NCI-H748 treated with DMSO at 0.1 percent for 48 hours (cell line): ENCODE measurements at regions not wholly inside any gene's neighbourhood (a gene's known extent, or its start where the extent isn't known, plus 50 kb on each side); places are given as distances from the start of the nearest gene placed in this dataset.

Experiments
- DNase-seq: peaks from one replicate; lab custom pipeline; 2025; lab: John Stamatoyannopoulos, UW

DNA sequence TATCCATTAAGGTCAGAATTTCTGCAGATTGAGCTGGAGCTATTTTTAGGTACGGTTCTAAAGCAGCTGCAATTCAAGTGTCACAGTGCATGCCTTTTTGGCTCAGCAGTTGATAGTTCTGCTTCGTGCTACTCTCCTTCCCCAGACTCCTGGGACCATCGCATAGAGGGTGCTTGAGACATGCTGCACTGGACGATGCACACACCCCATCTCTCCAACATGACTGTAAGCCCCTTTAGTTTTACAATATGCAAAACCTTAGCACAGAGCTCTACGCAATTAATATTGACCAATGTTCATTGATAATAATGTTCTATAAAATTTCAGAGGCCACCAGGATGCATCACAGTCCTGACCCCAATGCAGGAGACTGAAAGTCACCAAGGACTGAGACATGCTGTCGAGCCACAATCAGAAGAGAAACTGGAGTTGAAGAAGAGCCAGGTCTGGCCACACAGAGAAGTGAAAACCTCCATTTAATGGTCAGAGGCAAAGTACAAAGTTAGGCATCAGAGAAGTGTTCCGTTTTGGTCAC, 120.9 kb upstream of the ZC3H12C start:
- no peak for DNase-seq

DNA sequence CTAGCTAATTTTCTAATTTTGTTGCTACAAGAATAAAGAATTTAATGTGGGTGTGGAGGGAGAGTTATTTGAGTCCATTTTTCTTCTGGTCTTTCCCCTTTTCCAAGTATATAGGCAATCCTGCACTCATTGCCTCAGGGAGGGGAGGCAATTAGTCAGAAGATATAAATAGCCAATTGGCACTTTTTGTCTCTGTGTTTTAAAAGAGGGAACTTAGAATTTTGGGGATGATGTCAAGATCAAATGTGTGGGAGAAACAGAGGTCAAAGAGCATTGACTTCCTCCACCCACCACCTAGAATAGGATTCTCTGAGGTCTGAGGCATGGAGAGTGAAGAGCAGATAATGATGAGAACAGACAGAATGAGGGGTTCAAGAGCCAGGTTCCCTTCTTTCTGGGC, 120.3 kb upstream of the ZC3H12C start:
- no peak for DNase-seq

DNA sequence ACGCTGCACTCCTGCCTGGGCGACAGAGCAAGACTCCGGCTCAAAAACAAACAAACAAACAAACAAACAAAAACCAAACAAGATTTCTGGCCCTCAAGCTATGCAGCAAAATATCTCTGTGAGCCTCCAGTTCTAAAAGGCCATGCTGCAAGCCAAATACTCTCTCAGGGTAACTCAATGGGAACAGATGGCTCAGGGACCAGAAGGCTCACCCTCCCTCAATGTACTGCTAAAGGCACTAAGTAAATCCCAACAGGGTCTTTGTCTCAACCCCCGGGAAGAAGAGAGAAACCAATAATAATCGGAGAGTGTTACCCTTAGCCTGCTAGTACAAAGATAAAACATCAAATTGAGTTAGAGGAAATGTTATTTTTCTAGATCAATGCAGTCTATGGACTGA, 119.7 kb upstream of the ZC3H12C start:
- DNase-seq: no peak

DNA sequence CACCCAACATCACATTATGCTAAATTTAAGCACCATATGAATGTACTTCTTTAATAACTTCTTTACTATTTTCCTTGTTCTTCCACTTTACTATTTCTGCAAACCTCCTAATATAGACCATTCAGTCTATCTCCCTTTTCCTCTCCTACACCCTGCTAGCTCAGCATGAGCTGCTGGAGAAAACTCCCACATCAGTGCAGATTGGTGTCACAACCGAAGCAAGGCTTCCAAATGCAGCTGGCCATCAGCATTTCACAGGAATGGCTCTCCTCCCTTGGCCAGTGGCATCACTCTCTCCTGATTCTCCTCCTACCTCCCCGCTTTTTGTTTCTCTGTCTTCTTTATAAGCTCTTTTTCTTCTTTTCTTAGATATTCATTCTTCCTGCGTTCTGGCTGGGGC, 118.7 kb upstream of the ZC3H12C start:
- no peak for DNase-seq

DNA sequence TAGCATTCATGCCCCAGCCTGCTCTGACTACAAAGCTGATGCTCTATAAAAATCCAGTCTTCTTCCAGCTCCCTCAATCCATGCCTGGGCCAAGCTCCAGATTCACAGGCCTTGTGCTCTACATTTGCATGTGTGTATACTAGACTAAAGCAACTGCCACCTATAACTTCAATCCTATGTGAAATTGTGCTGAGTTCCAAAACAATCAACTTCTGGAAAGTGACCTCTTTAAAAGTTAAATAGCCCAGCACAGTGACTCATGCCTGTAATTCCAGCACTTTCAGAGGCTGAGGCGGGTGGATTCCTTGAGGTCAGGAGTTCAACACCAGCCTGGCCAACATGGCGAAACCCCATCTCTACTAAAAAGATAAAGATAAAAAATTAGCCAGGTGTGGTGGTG, 114.3 kb upstream of the ZC3H12C start:
- no peak for DNase-seq

DNA sequence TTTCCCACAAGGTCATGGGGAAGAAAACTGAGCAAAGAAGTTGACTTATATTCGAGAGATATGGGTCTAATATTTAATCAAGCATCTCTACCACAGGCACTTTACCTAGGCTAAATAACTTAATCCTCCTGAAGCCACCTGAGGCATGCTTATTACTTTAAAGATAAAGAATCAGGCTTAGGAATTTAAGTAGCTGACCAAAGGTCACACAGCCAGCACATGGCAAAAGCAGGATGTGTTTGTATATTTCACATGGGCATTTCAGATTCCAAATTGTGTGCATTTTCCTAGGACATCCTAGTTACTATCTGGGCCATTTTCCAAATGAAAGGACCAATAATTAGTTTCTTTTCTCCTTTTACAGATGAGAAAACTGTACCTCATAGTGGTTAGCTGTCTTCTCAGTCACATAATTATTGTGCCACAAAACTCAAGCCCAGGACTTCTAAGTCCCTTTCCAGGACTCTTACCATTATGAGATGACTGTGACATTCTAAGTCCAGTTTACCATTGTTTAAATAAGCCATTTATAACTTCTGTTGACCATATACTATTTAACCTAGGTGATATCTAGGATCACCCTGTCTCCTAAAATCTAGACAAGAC, 112.1 kb upstream of the ZC3H12C start:
- no peak for DNase-seq

DNA sequence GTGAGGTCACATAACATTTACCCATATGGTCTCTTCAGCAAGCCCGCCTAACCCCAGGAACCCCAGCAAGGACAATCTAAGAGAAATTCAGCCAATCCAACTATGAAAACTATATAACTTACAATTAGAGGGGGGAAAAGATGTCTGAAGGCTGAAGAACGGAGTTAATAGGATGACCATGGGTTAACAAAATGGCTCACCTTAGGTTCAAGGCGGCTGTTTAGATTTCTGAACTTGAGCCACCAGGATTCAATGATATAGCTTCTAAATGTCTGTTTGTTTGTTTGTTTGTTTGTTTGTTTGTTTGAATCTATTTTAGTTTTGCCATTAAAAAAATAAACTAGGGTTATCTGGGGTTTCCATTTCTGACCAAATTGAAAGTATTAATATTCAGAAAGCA, 109.8 kb upstream of the ZC3H12C start:
- no peak for DNase-seq

DNA sequence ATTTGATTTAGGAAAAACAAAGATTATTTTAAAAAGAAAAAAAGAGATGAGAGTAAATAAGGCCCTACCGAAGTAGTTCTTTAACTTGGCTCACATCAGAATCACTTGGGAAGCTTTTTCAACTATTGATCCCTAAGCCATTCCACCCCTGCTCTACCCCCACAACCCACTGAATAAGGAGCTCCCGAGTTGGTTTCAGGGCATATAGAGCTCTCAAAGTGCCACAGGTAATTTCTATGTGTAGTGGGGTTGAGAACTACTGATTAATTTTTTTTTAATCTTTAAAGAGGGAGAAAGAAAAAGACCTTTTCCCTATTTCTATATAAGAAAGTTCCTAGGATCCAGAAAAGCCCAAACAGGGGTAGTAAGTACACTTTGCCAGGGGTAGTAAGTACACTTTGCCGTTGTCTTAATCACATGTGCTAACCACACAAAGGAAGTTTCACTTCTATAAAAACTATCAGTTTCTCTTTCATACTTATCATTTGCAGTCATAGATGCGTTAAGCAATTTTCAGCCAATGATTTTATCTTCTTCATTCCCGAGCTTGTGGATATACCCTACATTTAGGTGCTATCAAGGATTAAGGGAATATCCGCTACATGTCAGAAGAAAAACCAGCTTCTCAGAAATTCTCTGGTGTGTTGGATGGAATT, 108.4 kb upstream of the ZC3H12C start:
- no peak for DNase-seq

DNA sequence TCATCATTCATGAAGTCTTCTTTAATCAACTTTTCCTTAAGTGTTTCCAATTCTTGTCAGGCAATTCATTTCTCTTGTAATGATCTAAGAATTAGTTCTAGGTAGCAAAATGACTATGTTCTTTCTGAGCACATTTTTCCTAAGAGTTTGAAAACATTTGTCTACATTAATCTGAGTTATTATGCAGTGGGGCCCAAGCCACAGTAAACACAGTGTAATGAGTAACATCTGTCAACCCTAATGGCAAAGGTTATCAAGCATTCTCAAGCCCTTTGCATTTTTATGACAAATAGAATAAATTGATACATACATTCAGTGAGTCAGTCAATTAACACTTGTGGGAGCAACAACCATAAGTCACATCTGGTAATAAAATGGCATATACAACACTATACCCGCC, 106.7 kb upstream of the ZC3H12C start:
- no peak for DNase-seq

DNA sequence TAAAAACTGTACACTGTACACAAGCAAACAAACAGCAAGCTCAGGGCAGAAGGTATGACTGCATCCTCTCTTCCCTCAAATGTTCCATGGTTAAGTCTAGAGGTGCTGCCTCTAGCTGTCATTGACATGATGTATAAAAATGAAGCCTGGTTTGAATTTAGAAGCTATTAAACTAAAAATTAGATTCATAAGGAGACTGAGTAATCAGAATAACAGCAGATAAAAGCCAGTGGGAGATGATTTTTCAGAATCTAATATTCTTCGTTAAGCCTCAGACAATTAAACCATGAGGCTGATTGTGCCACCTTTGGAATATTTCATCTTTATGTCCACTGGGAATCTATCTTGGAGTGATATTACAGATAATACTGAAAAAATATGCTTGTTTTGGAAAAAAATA, 101.4 kb upstream of the ZC3H12C start:
- no peak for DNase-seq

DNA sequence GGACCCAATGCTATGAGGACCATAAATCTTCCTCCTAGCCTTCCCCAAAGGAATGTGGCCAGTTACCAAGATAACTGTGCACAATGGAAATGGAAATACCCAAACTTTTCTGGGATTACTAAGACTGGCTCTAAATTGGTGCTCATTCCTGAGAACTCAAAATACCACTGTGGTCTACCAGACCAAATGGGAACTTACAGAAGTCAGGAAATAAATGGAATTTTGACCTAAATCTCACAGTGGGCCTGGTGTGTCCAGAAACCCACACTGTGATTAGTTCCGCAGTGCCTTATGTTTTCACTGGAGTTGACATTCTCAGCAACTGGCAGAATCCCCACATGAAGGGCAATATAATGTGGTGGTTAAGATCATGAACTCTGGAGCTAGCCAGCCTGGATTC, 99.4 kb upstream of the ZC3H12C start:
- DNase-seq: no peak

DNA sequence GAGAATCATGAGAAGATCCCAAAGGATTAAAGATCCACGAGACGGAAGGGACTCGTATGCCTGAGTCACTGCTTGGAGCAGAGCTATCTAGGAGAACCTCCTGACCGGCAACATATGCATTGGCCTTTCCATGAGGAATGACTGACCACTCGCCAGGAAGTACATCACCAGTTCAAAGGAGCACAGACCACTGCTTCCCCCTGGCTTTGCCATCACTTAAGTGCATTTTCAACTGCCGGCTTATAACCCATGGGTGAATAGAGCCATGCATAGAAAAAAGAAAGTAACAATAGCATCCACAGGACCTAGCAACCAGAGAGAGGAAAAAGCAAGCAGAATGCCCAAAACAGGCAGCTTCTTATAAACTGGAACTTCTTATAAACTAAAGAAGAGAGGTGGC, 98.3 kb upstream of the ZC3H12C start:
- no peak for DNase-seq

DNA sequence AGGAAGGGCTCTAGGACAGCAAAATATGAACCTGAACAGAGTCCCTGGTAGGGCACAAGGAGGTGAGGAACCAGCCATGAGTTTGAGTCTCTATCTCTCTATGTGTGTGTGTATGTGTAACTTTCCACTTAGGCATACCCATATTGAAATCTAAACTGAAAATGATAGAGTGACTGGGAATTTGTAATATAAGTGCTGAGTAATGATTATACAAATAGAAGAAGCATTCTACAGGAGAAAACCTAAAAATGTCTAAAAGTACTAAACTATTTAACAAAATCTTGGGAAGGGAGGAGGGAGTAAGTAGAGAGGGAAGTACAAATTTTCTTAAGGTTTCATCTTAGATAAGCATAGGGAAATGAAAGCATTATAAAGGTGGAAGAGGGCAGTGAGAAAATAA, 97.1 kb upstream of the ZC3H12C start:
- no peak for DNase-seq

DNA sequence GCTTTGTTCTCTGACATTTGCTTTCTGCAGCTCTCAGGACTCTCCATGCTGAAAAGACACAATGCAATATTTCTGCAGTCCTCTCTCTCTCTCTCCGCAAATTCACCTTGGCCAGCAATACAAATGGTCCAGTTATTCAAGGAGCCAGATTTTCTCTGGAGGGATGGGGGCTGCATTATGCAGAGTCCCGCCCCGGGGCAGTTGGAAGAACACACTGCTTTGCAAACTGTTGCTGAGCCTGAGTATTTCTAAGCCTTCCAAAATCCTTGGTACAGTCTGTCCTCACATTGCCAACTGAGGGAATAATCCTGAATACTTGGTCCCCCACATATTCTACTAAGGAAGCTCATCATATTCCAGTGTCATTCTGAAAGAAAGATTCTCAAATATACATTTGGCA, 94.3 kb upstream of the ZC3H12C start:
- no peak for DNase-seq

DNA sequence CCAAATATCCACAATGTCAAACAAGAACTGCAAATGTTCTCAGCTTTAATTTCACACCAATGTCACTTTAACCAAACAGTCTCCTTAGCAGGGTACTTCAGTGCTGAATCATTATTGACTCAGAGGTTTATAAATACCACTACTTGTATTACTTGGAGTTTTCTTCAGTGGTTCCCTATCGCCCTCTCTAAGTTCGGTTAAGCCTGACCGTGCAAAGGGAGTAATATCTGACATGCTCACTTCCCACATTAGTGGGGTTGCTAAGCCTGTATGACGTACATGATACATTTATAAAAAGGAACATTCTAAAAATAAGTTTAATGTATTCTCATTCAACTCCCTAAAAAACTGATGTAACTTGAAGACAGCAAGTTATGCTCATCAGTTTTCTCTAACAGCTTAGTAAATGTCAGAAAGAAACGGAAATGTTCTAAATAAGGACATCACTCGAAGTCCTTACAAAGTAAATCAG, 93.1 kb upstream of the ZC3H12C start:
- no peak for DNase-seq

DNA sequence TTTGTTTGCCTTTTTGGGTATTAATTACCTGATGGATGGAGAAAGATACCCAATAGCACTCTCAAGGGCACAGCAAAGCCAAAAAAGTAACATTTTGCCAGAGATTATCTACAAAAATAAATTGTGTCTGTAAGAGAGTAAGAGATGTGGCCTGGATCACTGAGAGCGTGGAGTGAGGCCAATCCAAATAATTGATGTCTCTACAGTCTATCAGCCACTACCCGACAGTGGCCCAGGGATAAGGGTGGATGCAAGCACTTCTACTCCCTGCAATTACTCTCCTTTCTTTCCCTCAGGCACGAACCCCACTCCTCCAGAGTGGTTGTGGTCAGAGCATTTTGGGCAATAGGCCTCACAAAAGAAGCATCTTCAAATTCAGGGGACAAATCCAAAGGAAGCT, 92.3 kb upstream of the ZC3H12C start:
- no peak for DNase-seq

DNA sequence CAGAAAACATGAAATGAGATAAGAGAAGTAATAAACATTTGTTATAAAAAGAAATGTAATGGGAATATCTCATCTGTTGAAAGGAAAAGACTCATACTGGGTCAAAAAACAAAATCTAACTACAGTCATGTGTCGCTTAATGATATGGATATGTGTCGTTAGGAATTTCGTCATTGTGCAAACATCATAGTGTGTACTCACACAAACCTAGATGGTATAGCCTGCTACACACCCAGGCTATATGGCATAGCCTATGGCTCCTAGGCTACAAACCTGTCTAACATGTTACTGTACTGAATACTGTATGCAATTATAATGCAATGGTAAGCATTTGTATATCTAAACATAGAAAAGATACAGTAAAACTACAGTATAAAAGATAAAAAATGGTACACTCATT, 89.8 kb upstream of the ZC3H12C start:
- no peak for DNase-seq

DNA sequence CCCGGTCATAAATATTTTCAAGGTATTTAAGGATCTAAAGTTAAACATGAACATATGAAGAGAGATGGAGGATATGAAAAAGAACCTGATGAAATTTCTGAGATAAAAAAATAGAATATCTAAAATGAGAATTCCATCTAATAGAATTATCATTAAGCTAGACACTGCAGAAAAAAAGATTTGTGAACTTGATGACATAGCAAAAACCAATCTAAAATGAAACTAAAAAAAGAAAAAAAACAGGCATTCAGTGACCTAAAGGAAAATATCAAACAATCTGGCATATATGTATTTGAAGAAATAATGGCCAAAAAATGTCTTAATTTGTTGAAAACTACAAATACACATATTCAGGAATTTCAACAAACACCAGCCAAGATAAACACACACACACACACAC, 81.6 kb upstream of the ZC3H12C start:
- DNase-seq: no peak

DNA sequence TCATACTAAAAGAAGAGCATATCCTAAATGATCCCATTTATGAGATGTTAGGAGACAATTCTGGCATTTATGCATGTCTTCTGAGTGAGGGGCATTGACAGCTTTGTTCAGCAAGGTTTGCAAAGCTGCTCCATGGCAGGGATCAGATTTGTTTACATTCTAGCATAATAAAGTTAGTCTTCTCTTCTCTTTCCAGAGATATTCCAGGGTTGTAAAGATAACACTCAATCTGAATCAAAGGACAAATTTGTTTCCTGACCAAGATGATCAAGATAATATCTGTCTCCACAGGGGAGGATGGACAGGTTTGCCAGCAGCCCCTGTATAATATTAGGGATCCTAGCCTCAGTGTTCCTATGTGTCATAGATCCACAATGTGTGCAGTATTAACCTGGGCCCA, 77.5 kb upstream of the ZC3H12C start:
- DNase-seq: no peak

DNA sequence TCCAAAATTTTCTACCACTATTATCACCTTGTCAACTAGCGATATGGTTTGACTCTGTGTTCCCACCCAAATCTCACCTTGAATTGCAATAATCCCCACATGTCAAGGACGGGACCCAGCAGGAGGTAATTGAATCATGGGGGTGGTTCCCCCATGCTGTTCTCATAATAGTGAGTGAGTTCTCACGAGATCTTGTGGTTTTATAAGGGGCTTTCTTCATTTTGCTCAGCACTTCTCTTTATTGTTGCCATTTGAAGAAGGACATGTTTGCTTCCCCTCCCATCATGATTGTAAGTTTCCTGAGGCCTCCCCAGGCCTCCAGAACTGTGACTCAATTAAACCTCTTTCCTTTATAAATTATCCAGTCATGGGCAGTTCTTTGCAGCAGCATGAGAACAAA, 73.5 kb upstream of the ZC3H12C start:
- DNase-seq: no peak

DNA sequence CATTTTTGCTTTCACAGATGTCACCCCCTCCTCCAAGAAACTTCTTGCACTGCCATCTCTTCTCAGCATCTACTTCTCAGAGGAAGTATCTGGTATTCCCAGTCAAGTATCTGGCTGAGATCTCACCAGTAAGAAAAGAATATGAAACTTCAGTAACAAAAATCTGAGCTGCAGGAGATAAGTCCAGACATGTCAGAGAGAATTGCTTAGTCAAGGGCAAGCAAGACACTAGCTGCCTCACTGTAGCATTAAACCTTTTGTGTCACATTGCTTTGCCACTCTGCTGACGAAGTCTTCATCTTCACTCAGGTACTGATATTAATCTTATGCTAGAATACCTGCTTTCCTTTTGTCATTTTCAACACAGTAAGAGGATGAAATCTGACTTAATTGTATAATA, 70.6 kb upstream of the ZC3H12C start:
- DNase-seq: no peak

DNA sequence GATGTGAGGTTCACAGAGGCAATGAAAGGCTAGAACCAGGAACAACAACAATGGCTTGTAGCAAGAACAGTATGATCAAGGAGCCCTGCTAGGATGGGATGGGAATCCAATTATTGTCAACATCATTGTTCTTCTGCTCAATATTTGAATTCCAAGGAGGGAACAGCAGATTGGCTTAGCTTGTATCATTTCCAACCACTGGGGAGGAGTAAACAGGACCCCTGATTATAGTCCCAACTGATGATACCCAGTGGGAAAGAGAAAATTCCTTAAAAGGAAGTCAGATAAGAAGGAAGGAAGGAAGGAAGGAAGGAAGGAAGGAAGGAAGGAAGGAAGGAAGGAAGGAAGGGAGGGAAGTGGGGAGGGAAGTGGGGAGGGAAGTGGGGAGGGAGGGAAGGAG, 69.5 kb upstream of the ZC3H12C start:
- DNase-seq: no peak

DNA sequence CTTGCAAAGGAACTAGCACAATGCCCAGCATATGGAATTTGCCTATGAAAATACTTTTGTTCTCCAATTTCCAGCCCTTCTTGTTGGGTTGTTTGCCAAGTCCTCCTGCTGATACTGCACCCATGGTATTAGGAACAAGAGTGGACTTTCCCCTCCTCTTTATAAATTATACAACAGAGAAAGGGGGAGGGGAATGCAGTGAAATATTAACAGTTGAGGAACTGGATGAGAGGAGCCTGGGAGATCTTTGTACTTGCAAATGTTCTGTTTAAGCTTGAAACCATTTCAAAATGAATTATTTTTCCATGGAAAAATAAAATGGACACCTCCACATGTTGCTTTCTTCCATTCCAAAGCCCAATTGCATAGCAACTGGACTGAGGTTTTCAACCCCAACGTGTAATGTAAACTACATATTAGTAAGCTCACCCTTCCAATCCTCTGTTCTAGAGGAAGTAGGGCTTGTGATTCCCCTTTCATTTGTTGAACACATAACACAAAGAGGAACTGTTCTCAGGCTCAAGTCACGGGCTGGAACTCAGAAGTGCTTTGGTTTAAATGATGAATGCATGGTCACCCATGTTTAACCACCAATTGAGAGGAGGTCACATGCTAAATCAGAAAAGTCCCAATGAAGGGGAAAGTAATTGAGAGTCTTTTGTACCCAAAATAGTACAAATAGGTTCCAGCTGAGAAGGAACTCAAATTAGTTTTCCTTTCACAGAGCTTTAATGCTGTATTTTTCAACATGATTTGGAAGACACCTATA, 66.2 kb upstream of the ZC3H12C start:
- DNase-seq: no peak
